H9 (cell line): ENCODE measurements at regions not wholly inside any gene's neighbourhood (a gene's known extent, or its start where the extent isn't known, plus 50 kb on each side); places are given as distances from the start of the nearest gene placed in this dataset.

Source experiments
- DNase-seq: peaks from one replicate; pipeline ENCODE4 v3.0.0-alpha.2; 2017
- H2AFZ ChIP-seq: one replicate; pipeline ENCODE4 v1.6.1; 2013; ENCODE audit warnings: mild to moderate bottlenecking, low read length, control low read depth, moderate library complexity
- H2AK5ac ChIP-seq: 2 replicates; pipeline ENCODE4 v1.6.1; 2013; ENCODE audit warnings: low read length, control low read depth, mixed read lengths; ENCODE audit not compliant: insufficient read length
- H2BK120ac ChIP-seq: one replicate; pipeline ENCODE4 v1.6.1; 2013; ENCODE audit warnings: low read depth, mild to moderate bottlenecking, low read length, control low read depth, inconsistent platforms; ENCODE audit not compliant: poor library complexity, severe bottlenecking
- H2BK12ac ChIP-seq: 2 replicates; pipeline ENCODE4 v1.6.1; 2013; ENCODE audit warnings: low read length, control low read depth, mixed read lengths, low read depth; ENCODE audit not compliant: insufficient read length
- H2BK15ac ChIP-seq: 2 replicates; pipeline ENCODE4 v1.6.1; 2013; ENCODE audit warnings: low read depth, low read length, control low read depth
- H2BK20ac ChIP-seq: one replicate; pipeline ENCODE4 v1.6.1; 2013; ENCODE audit warnings: low read depth, mild to moderate bottlenecking, low read length, control low read depth, inconsistent platforms; ENCODE audit not compliant: poor library complexity, severe bottlenecking
- H2BK5ac ChIP-seq: 2 replicates; pipeline ENCODE4 v1.6.1; 2013; ENCODE audit warnings: low read length, control low read depth, mixed read lengths; ENCODE audit not compliant: insufficient read length
- H3K14ac ChIP-seq: 2 replicates; pipeline ENCODE4 v1.6.1; 2013; ENCODE audit warnings: low read length, control low read depth; ENCODE audit not compliant: insufficient read depth
- H3K18ac ChIP-seq: 2 replicates; pipeline ENCODE4 v1.6.1; 2013; ENCODE audit warnings: low read depth, mild to moderate bottlenecking, mixed read lengths, low read length, control low read depth; ENCODE audit not compliant: insufficient read length
- H3K23ac ChIP-seq: 2 replicates; pipeline ENCODE4 v1.6.1; 2013; ENCODE audit warnings: low read length, control low read depth, mixed read lengths, low read depth; ENCODE audit not compliant: insufficient read length
- H3K23me2 ChIP-seq: 2 replicates; pipeline ENCODE4 v1.6.1; 2013; ENCODE audit warnings: low read depth, mild to moderate bottlenecking, mixed read lengths, low read length, control low read depth; ENCODE audit not compliant: insufficient read length, poor library complexity, severe bottlenecking
- H3K27ac ChIP-seq: 2 replicates; pipeline ENCODE4 v1.5.1; 2013; ENCODE audit warnings: low read length, control low read depth, mixed read lengths, low read depth; ENCODE audit not compliant: insufficient read length
- H3K27me3 ChIP-seq: 2 replicates; pipeline ENCODE4 v1.6.1; 2013; ENCODE audit warnings: low read length, control low read depth, inconsistent platforms; ENCODE audit not compliant: insufficient read depth
- H3K4ac ChIP-seq: 2 replicates; pipeline ENCODE4 v1.6.1; 2013; ENCODE audit warnings: low read depth, mild to moderate bottlenecking, control low read depth, inconsistent platforms, low read length, moderate library complexity
- H3K4me1 ChIP-seq: 2 replicates; pipeline ENCODE4 v1.6.1; 2013; ENCODE audit warnings: low read length, control low read depth, inconsistent platforms; ENCODE audit not compliant: insufficient read depth
- H3K4me2 ChIP-seq: 2 replicates; pipeline ENCODE4 v1.6.1; 2013; ENCODE audit warnings: low read length, control low read depth, mixed read lengths; ENCODE audit not compliant: insufficient read length, insufficient read depth
- H3K56ac ChIP-seq: 2 replicates; pipeline ENCODE4 v1.6.1; 2013; ENCODE audit warnings: low read depth, mild to moderate bottlenecking, mixed read lengths, low read length, control low read depth; ENCODE audit not compliant: insufficient read length
- H3K79me1 ChIP-seq: 2 replicates; pipeline ENCODE4 v1.6.1; 2013; ENCODE audit warnings: low read depth, mild to moderate bottlenecking, moderate library complexity, low read length, control low read depth, inconsistent platforms; ENCODE audit not compliant: insufficient read depth, poor library complexity, severe bottlenecking
- H3K79me2 ChIP-seq: 2 replicates; pipeline ENCODE4 v1.6.1; 2013; ENCODE audit warnings: low read length, control low read depth, inconsistent platforms; ENCODE audit not compliant: insufficient read depth
- H3K9ac ChIP-seq: 2 replicates; pipeline ENCODE4 v1.6.1; 2013; ENCODE audit warnings: low read length, control low read depth, mixed read lengths; ENCODE audit not compliant: insufficient read length; ENCODE audit errors: extremely low read depth
- H3K9me3 ChIP-seq: one replicate; pipeline ENCODE4 v1.6.1; 2013; ENCODE audit warnings: low read depth, low read length, inconsistent platforms; ENCODE audit not compliant: control insufficient read depth
- H3T11ph ChIP-seq: one replicate; pipeline ENCODE4 v1.6.1; 2013; ENCODE audit warnings: mild to moderate bottlenecking, low read length, control low read depth, inconsistent platforms
- H4K20me1 ChIP-seq: one replicate; pipeline ENCODE4 v1.6.1; 2013; ENCODE audit not compliant: control insufficient read depth, insufficient read length, insufficient read depth
- H4K5ac ChIP-seq: 2 replicates; pipeline ENCODE4 v1.6.1; 2013; ENCODE audit warnings: low read depth, mild to moderate bottlenecking, mixed read lengths, low read length, control low read depth; ENCODE audit not compliant: insufficient read length
- H4K8ac ChIP-seq: replicated peaks from 2 replicates; pipeline ENCODE4 v1.6.1; 2013; ENCODE audit warnings: low read length, control low read depth, mixed read lengths, low read depth; ENCODE audit not compliant: insufficient read length
- H4K91ac ChIP-seq: 2 replicates; pipeline ENCODE4 v1.6.1; 2013; ENCODE audit warnings: low read depth, mild to moderate bottlenecking, moderate library complexity, mixed read lengths, low read length, control low read depth; ENCODE audit not compliant: insufficient read length
- H3K27ac Mint-ChIP-seq, 3 experiments: 2 replicates in 2 of 3; 3 replicates in 1 of 3; pipeline ENCODE4 v1.8.0; 2020 to 2021; ENCODE audit warnings: mixed read lengths in 3 of 3, mild to moderate bottlenecking in 1 of 3, moderate library complexity in 1 of 3
- H3K27me3 Mint-ChIP-seq: 2 replicates; pipeline ENCODE4 v1.8.0; 2021; ENCODE audit warnings: low read depth, mild to moderate bottlenecking, moderate library complexity, mixed read lengths
- H3K36me3 Mint-ChIP-seq, 3 experiments: 2 replicates in 2 of 3; 3 replicates in 1 of 3; pipeline ENCODE4 v1.8.0; 2020 to 2021; ENCODE audit warnings: low read depth in 3 of 3, mixed read lengths in 3 of 3; ENCODE audit not compliant: insufficient read depth in 1 of 3
- H3K4me1 Mint-ChIP-seq, 2 experiments: 2 replicates each; pipeline ENCODE4 v1.8.0; 2020; ENCODE audit warnings: mixed read lengths in 2 of 2
- H3K4me3 Mint-ChIP-seq, 2 experiments: 2 replicates in 1 of 2; 3 replicates in 1 of 2; pipeline ENCODE4 v1.8.0; 2020 to 2021; ENCODE audit warnings: mild to moderate bottlenecking in 2 of 2, mixed read lengths in 2 of 2, moderate library complexity in 1 of 2
- H3K9me3 Mint-ChIP-seq, 2 experiments: 2 replicates in 1 of 2; 3 replicates in 1 of 2; pipeline ENCODE4 v1.8.0; 2020; ENCODE audit warnings: mild to moderate bottlenecking in 2 of 2, mixed read lengths in 2 of 2, moderate library complexity in 1 of 2
- CTCF ChIP-seq: fragments of 200-600 bp; sonication (generic); conservative IDR thresholded peaks from 3 replicates; pipeline ENCODE4 v1.8.0; 2021; ENCODE audit warnings: antibody characterized with exemption, mild to moderate bottlenecking
- WGBS: extraction: QIAGEN DNeasy Blood & Tissue Kit; methylation state at CpG from one replicate; pipeline ENCODE4 v1.1.7; 2013; ENCODE audit warnings: missing lambda C conversion rate, low lambda C conversion rate, mixed read lengths; ENCODE audit not compliant: insufficient read length; ENCODE audit errors: extremely low coverage; 5-methylcytosine and 5-hydroxymethylcytosine counted together

GRCh38 chr4:175309041-175309440 is 390.9 kb downstream of the ADAM29 start:
- Histone ChIP-seq H3T11ph (no peak overlapping the region), H3K9me3 (no peaks in the 10 kb centered on the region), H2AFZ (no peak overlapping the region), H3K14ac (no peak overlapping the region), H4K8ac (no peak overlapping the region), H3K4ac (no peak overlapping the region), H2BK12ac (no peak overlapping the region), H3K9ac (no peak overlapping the region), H3K27me3 (no peaks in the 10 kb centered on the region), H4K5ac (no peak overlapping the region), H2BK5ac (no peak overlapping the region), H3K23ac (no peak overlapping the region), H4K91ac (no peak overlapping the region), H2BK15ac (no peak overlapping the region), H3K79me1 (no peaks in the 10 kb centered on the region), H3K4me1 (no peaks in the 10 kb centered on the region), H2BK120ac (no peak overlapping the region), H3K56ac (no peak overlapping the region), H2BK20ac (no peak overlapping the region), H3K27ac (no peak overlapping the region), H2AK5ac (no peak overlapping the region), H3K18ac (no peak overlapping the region), H3K23me2 (no peaks in the 10 kb centered on the region), H3K79me2 (no peaks in the 10 kb centered on the region), H3K4me2 (no peak overlapping the region), H4K20me1 (no peaks in the 10 kb centered on the region)
- Mint-ChIP-seq H3K9me3 (no peaks in the 10 kb centered on the region), H3K4me1 (0 out of 4 replicates have a peak, but pooled peaks cover 0 to 5% of the 10 kb centered on the region in 2 experiments), H3K4me3 (no peak overlapping the region), H3K27ac (peak overlapping the region in 1 of 3 experiments; percentile 63; a peak in 1 of 7 replicates), H3K36me3 (no peaks in the 10 kb centered on the region), H3K27me3 (no peaks in the 10 kb centered on the region)
- no peak for DNase-seq
- no CpG with 5 or more reads among the region's 3 CpGs for WGBS
- TF ChIP-seq CTCF = no peak
